ENCODE measurements at regions not wholly inside any gene's neighbourhood (a gene's known extent, or its start where the extent isn't known, plus 50 kb on each side); places are given as distances from the start of the nearest gene placed in this dataset.

DNA sequence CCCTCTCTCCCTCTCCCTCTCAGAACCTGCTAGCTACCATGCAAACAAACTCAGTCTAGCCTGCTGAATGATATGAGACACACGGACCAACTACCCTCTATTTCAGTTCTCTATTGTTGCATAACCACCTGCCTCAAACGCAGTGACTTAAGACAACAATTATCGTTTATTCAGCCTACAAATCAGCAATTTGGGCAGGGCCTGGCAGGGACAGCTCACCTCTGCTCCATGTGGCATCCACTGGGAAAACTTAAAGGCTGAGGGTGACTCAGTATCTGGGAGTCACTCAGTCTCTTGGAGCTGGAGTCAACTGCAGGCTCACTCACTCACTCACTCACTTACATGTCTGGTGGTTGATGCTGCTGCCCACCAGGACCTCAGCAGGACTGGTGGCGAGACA, 121.3 kb downstream of the SEC16B start:
- H3K9me3 ChIP-seq (ENCODE audit: low read length), result no peaks in the 10 kb centered on the region
- no peaks in the 10 kb centered on the region for H3K36me3 ChIP-seq (ENCODE audit: insufficient read depth, low read length)
- no peak overlapping the region for H3K4me3 ChIP-seq (ENCODE audit: low read length)
- H3K9me2 ChIP-seq (ENCODE audit: insufficient read depth, low read length), result no peaks in the 10 kb centered on the region
- no peaks in the 10 kb centered on the region for H4K20me1 ChIP-seq (ENCODE audit: insufficient read depth)
- no peak overlapping the region for H2AFZ ChIP-seq (ENCODE audit: low read depth, low read length)
- no peaks in the 10 kb centered on the region for H3K79me2 ChIP-seq (replicated peaks; ENCODE audit: insufficient read depth, low read length)
- no peak overlapping the region for H3K27ac ChIP-seq (ENCODE audit: low read length)
- no peak overlapping the region for H3K4me2 ChIP-seq (ENCODE audit: low read length)
- H3K9ac ChIP-seq (ENCODE audit: low read length), result no peak overlapping the region
- TF ChIP-seq, protein P1, sequence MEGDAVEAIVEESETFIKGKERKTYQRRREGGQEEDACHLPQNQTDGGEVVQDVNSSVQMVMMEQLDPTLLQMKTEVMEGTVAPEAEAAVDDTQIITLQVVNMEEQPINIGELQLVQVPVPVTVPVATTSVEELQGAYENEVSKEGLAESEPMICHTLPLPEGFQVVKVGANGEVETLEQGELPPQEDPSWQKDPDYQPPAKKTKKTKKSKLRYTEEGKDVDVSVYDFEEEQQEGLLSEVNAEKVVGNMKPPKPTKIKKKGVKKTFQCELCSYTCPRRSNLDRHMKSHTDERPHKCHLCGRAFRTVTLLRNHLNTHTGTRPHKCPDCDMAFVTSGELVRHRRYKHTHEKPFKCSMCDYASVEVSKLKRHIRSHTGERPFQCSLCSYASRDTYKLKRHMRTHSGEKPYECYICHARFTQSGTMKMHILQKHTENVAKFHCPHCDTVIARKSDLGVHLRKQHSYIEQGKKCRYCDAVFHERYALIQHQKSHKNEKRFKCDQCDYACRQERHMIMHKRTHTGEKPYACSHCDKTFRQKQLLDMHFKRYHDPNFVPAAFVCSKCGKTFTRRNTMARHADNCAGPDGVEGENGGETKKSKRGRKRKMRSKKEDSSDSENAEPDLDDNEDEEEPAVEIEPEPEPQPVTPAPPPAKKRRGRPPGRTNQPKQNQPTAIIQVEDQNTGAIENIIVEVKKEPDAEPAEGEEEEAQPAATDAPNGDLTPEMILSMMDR (IDR thresholded peaks at IDR 0.05; ENCODE audit: poor library complexity, severe bottlenecking), result no peak
- no peak for TF ChIP-seq EZH2 (IDR thresholded peaks at IDR 0.05; ENCODE audit: borderline replicate concordance, insufficient read depth, low read length, poor library complexity, severe bottlenecking)
- no peak for TF ChIP-seq TAF1 (IDR thresholded peaks at IDR 0.05; ENCODE audit: low read depth)
- no peak for TF ChIP-seq MXI1 (conservative IDR thresholded peaks at IDR 0.05; ENCODE audit: poor library complexity, severe bottlenecking)
- no peak for TF ChIP-seq SMC3 (conservative IDR thresholded peaks at IDR 0.05; ENCODE audit: poor library complexity)
- no peak for TF ChIP-seq EP300 (conservative IDR thresholded peaks at IDR 0.05; ENCODE audit: poor library complexity, severe bottlenecking)
- TF ChIP-seq POLR2AphosphoS5 (IDR thresholded peaks at IDR 0.05), result no peak
- TF ChIP-seq RAD21 (conservative IDR thresholded peaks at IDR 0.05), result no peak
- TF ChIP-seq, protein P2, sequence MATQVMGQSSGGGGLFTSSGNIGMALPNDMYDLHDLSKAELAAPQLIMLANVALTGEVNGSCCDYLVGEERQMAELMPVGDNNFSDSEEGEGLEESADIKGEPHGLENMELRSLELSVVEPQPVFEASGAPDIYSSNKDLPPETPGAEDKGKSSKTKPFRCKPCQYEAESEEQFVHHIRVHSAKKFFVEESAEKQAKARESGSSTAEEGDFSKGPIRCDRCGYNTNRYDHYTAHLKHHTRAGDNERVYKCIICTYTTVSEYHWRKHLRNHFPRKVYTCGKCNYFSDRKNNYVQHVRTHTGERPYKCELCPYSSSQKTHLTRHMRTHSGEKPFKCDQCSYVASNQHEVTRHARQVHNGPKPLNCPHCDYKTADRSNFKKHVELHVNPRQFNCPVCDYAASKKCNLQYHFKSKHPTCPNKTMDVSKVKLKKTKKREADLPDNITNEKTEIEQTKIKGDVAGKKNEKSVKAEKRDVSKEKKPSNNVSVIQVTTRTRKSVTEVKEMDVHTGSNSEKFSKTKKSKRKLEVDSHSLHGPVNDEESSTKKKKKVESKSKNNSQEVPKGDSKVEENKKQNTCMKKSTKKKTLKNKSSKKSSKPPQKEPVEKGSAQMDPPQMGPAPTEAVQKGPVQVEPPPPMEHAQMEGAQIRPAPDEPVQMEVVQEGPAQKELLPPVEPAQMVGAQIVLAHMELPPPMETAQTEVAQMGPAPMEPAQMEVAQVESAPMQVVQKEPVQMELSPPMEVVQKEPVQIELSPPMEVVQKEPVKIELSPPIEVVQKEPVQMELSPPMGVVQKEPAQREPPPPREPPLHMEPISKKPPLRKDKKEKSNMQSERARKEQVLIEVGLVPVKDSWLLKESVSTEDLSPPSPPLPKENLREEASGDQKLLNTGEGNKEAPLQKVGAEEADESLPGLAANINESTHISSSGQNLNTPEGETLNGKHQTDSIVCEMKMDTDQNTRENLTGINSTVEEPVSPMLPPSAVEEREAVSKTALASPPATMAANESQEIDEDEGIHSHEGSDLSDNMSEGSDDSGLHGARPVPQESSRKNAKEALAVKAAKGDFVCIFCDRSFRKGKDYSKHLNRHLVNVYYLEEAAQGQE (IDR thresholded peaks at IDR 0.05; ENCODE audit: borderline replicate concordance), result no peak
- no peaks in the 10 kb centered on the region for H3K27me3 ChIP-seq (ENCODE audit: insufficient read depth, low read depth, low read length)
- H3F3A ChIP-seq (ENCODE audit: insufficient read depth, low read length, poor library complexity, severe bottlenecking), result no peaks in the 10 kb centered on the region

DNA sequence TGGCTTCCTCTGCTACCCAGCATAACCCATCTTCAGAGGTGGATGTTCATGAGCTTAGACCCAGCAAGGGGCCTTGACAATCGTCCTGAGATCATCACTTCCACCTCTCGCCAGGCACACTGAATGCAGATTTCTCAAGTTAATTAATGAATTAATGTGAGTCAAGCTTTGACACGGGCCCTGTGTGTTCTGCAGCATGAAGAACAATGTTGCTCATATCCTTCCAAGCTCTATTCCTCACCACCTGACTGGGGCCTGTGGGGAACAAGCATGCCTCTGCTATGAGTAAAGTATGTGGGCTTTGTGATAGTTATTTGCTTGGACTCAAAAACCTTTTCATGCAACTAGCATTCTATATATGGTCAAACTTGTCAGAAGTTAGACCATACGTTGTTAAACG, 122.0 kb downstream of the SEC16B start:
- Histone ChIP-seq H3K79me2 (replicated peaks; ENCODE audit: insufficient read depth, low read length) (no peaks in the 10 kb centered on the region), H3K27ac (ENCODE audit: low read length) (no peak overlapping the region), H3F3A (ENCODE audit: insufficient read depth, low read length, poor library complexity, severe bottlenecking) (no peaks in the 10 kb centered on the region), H3K4me2 (ENCODE audit: low read length) (no peak overlapping the region), H3K9ac (ENCODE audit: low read length) (no peak overlapping the region), H2AFZ (ENCODE audit: low read depth, low read length) (no peak overlapping the region), H3K9me2 (ENCODE audit: insufficient read depth, low read length) (no peaks in the 10 kb centered on the region), H3K4me3 (ENCODE audit: low read length) (no peak overlapping the region), H4K20me1 (ENCODE audit: insufficient read depth) (no peaks in the 10 kb centered on the region), H3K36me3 (ENCODE audit: insufficient read depth, low read length) (no peaks in the 10 kb centered on the region), H3K27me3 (ENCODE audit: insufficient read depth, low read depth, low read length) (no peaks in the 10 kb centered on the region), H3K9me3 (ENCODE audit: low read length) (no peaks in the 10 kb centered on the region)
- TF ChIP-seq MXI1 (conservative IDR thresholded peaks at IDR 0.05; ENCODE audit: poor library complexity, severe bottlenecking) (no peak), RAD21 (conservative IDR thresholded peaks at IDR 0.05) (no peak), EZH2 (IDR thresholded peaks at IDR 0.05; ENCODE audit: borderline replicate concordance, insufficient read depth, low read length, poor library complexity, severe bottlenecking) (no peak), EP300 (conservative IDR thresholded peaks at IDR 0.05; ENCODE audit: poor library complexity, severe bottlenecking) (no peak), POLR2AphosphoS5 (IDR thresholded peaks at IDR 0.05) (no peak)
- TF ChIP-seq, protein P2 (IDR thresholded peaks at IDR 0.05; ENCODE audit: borderline replicate concordance), result no peak
- TF ChIP-seq, protein P1 (IDR thresholded peaks at IDR 0.05; ENCODE audit: poor library complexity, severe bottlenecking), result no peak
